Stimulated activated CD8-positive, alpha-beta memory T cell treated with anti-CD3 and anti-CD28 coated beads, Interleukin-7, amount 100 ng/mL, for 48 hours (primary cell): ENCODE measurements at regions not wholly inside any gene's neighbourhood (a gene's known extent, or its start where the extent isn't known, plus 50 kb on each side); places are given as distances from the start of the nearest gene placed in this dataset.
"Not testable (repeated sequence)": the region's sequence is repeated elsewhere in the genome, so short reads cannot be mapped to it uniquely, and the experiment has no call there.

Source experiments
- DNase-seq, 2 donors: peaks; one replicate each; pipeline ENCODE4 v3.0.0-alpha.2; 2020; ENCODE audit warnings: low read depth in 1 of 2; ENCODE audit errors: extremely low read depth in 1 of 2

DNA sequence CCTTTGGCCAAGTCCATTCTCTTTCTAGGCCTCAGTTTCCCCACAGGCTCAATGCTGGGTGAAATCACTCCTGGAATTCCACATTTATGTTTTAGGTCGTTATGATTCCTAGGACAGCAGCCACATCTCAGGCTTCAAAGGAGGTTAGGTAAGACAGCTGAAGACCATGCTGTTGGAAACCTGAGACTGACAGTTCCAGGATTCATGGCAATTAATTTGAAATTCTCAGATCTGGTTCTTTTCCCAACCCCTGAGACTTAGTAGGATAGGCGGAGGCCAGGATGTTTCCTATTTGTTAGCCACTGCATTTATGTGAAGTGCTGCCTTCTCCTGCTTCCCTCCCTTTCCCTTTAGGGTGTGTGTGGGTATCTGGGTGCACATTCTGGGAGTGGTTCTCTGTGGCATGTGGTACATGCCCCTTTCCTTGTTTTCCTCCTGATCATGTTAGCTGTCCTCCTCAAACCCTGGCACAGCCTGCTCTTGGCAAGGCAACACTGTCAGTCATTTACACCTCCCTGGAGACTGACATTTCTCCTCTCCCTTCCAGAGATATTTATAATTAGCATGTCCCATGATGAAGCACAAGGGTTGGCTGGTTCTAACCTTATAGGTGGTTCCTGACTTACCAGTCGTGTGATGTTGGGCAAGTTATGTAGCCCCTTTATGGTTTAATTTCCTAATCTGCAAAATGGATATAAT, 91.4 kb upstream of the SALL1 start:
- DNase-seq: no peak

DNA sequence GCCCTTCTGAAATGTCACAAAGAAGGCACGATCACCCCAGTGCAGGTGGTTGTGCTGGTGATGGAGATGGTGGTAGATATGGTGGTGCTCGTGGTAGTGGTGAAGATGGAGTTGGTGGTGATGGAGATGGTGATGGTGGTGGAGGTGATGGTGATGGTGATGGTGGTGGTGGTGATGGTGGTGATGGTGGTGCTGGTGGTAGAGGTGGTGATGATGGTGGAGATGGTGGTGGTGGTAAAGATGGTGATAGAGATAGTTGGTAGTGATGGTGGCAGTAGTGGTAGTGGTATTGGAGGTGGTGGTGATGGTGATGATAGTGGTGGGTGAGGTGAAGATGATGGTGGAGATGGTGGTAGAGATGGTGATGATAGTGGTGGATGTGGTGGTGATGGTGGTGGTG, 88.1 kb upstream of the SALL1 start:
- no peak for DNase-seq

DNA sequence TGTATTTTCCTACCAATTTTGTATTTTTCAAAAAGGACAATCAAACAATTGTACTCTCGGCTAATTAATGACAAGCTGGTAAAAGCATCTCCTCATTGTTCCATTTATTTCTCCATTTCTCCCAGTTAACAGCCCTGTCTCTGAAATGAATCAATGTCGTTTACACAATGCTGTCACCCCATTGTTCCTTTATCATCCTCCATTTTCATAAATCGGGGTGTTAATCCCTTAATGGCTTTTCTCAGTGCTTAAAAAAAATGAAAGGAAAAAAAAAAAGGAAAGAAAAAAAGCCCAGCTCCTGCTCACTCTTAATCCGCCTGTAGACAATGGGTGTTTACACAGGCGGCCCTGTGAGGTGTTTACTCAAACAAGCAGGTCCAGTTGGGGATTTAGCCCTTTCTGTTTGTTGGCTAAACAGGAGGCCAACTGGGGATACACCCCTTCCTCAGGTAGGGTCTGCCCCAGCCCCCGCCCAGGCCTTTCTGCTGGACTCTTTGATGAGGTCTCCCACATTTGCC, 86.8 kb upstream of the SALL1 start:
- no peak for DNase-seq

DNA sequence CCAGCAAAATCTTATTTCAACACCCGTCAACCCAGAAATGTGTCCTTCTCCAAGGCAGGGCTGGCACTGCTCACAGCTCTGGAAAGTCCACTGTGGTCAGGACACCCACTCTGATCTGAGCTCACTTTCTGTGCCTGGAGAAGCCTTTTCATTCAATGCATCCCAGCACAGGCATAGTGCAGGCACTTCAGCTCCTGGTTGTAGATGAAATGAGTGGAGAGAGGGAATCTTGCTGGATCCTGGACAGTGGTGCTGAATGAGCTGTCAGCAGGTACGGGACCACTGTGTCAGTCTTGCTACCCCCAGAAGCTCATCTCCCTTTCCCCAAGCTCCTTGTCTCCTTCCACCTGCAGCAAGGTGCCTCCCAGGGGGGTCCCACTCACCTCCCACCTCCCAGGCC, 86.1 kb upstream of the SALL1 start:
- no peak for DNase-seq

DNA sequence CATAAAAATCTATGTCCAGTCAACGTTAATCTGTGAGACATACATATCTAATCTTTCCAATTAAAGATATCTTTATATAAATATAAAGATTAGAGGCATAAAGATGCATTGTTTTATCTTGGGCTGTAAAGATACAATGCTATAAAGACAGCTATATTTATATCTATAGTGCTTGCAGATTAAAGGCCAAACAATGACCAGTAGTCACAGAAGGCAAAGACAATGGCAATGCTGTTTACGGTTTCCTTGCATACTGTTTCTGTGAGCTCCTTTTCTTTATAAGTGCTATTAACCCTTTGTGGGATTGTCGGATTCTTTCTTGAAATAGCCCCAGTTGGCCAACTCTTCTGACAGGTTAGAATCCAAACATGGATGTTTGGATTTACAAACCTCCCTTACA, 85.5 kb upstream of the SALL1 start:
- DNase-seq: no peak

DNA sequence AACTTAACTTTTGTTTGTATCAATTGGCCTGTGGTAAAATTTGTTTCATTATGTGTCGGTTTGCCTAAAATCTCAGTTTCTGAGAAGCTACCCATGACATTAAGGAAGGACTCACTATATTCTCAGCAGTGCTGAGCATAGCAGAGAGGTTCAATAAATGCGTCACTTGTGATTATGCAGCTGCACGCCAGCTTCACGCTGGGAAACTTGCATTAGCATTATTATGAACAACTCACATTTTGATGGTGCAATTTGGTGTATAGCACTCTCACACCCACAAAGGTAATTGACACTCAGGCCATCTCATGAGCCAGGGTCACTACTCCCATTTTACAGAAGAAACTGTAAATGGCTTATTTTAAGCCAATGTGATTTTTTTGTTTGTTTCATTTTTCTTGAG, 80.6 kb upstream of the SALL1 start:
- no peak for DNase-seq

DNA sequence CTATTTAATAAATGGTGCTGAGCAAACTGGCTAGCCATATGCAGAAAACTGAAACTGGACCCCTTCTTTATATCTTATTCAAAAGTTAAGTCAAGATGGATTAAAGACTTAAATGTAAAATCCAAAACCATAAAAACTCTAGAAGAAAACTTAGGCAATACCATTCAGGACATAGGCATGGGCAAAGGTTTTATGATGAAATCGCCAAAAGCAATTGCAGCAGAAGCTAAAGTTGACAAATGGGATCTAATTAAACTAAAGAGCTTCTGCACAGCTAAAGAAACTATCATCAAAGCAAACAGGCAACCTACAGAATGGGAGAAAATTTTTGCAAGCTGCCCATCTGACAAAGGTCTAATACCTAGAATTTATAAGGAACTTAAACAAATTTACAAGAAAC, 79.0 kb upstream of the SALL1 start:
- DNase-seq: not testable (repeated sequence)

DNA sequence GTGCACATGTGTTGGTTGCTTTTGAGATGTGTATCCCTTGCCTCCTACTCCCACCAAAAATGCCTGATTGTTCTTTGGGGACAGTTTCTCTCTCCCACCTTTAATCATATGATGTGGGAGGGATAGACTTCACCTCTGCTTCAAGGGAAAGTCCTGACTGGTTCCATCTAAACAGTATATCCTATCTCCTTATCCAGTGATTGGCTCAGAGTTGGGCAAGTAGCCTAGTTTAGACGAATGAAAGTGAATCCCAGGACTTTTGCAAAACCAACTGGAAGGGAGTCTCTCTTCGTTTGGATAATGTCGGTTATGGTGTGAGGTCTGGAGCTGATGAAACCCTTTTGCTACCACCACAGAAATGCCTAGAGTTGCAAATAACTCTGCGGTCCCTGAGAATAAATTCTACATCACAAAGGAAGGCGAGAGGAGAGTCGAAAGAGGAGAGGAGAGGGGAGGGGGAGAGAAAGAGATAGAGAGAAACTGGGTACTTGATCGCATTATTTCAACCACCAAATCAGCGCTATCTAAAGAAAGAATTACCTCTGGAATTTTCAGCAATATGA, 77.1 kb upstream of the SALL1 start:
- no peak for DNase-seq

DNA sequence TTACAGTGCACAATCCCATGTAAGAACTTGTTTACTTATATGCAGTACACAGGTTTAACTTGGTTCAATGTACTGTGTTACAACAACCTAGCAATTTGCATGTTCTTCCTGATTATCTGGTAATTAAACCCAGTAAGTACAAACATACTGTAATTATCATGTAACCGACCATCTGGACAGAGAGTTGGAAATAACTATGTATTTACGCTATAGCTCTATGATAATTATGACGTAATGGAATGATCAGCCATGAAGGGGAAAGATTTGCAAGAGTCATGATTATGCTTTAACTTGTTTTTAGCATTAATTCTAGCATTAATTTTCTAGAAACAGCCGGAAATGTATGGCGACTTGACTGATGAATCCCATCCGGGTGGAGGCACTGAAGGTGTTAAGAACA, 74.8 kb upstream of the SALL1 start:
- no peak for DNase-seq

DNA sequence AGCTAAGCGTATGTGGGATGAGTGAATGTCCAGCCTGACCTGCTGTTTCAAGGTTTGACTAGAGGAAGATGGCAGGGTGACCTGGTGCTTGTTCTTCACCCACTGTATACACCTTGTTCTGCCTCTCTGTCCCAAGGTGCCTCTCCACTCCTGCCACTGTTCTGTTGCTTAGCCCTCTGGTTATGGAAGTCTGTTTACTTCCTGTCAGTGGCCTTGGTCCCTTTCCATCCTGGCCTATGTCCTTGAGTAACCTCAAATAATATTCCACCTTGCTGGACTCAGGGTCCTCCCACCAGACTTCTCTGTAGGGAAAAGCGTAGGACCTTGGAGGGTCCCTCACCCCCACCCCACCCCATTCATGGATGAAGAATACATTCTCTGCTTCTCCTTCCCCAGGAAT, 73.2 kb upstream of the SALL1 start:
- no peak for DNase-seq

DNA sequence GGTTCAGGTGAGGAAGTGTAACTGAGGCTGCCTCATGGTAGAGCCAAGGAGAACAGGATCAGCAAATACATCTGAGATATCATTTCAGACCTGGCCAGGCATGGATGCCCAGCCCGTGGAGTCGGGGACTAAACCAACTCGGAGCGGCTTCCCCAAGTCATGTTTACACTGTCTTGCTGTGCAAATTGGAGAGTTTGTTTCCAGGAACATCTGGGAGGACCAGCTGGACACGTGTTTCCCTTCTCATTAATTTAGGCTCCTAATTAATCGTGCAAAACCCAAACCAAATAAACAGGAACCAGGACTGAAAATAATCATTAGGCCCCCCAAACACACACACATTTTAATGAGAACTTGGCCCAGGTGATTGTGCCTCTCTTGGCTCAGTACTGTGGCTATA, 70.9 kb upstream of the SALL1 start:
- DNase-seq: no peak

DNA sequence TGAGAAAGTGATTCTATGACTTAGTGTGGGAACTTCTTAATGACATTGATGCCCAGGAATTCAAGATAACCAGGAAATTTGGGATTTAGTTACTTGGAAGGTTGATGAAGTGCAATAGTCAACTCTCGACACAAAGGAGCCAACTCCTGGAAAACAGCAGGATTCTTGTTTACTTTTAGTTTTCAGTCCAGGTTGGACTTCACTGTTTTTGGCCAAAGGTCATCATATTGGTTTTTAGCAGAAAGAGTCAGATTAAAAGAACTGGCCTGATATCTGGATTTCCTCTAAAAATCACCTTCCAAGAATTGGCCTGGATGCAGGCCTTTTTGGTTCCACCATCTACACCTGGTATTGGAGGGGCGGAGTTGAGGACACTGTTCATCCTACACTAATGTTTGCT, 60.1 kb upstream of the SALL1 start:
- DNase-seq: no peak

DNA sequence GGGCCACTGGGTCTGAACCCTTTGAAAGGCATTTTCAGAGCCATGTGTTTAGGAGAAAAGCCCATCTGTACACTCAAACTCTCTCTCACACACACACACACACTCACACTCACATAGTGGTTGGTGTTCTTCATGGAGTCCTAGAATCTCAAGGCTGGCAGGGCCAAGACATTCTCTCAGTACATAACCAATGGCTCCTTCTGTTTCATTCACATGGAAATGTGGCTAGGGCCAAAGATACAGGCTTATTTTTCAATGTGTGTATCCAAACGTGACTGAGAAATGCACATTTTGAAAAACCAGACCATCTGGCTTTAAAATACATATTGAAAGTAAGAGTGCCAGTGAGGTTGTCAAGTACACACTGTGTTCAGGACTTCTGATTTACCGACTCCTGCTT, 59.0 kb upstream of the SALL1 start:
- no peak for DNase-seq

DNA sequence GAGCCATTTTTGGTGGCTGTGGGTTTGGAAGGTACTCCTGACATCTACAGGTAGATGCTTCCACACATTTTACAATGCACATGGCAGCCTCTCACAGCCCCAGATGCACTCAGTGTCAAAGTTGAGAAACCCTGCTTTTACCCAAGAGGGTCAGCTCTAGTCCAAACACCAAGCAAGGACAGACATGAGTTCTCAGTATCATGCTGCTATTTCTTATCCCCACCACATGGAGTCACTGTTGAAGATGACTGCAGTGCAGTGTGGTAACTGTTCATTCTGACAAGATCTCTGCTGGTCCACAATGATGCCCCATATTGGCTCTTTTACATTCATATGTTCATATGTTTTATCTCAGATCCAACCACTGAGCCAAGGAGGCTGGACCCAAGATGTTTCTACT, 50.5 kb upstream of the SALL1 start:
- DNase-seq: no peak
